ENCODE measurements at regions not wholly inside any gene's neighbourhood (a gene's known extent, or its start where the extent isn't known, plus 50 kb on each side); places are given as distances from the start of the nearest gene placed in this dataset.
"Not testable (repeated sequence)": the region's sequence is repeated elsewhere in the genome, so short reads cannot be mapped to it uniquely, and the experiment has no call there.

- Histone ChIP-seq H3K36me3 (ENCODE audit: insufficient read depth, insufficient read length, low read length) (peaks cover 10% of the 10 kb centered on the region), H3K27me3 (ENCODE audit: insufficient read depth, insufficient read length) (no peaks in the 10 kb centered on the region), H3K9ac (ENCODE audit: insufficient read length, low read depth) (no peak overlapping the region), H3K4me3 (ENCODE audit: insufficient read length, low read depth) (no peak overlapping the region), H3K4me1 (ENCODE audit: insufficient read depth, insufficient read length) (no peaks in the 10 kb centered on the region), H3K9me3 (ENCODE audit: insufficient read depth, low read length) (no peaks in the 10 kb centered on the region)
- no peak for DNase-seq (ENCODE audit: low read depth, low spot score)
- no peak for TF ChIP-seq SUZ12 (IDR thresholded peaks at IDR 0.05; ENCODE audit: extremely low read depth, insufficient read depth, insufficient read length)
- no peak for TF ChIP-seq YY1 (IDR thresholded peaks at IDR 0.05; ENCODE audit: insufficient read depth, insufficient read length)
- TF ChIP-seq ZNF274 (IDR thresholded peaks at IDR 0.05; ENCODE audit: low read depth, low read length) = no peak
These were observed 164.7 kb downstream of the GOLGA6L6 start for GRCh38 chr15:20376872-20377271.

DNA sequence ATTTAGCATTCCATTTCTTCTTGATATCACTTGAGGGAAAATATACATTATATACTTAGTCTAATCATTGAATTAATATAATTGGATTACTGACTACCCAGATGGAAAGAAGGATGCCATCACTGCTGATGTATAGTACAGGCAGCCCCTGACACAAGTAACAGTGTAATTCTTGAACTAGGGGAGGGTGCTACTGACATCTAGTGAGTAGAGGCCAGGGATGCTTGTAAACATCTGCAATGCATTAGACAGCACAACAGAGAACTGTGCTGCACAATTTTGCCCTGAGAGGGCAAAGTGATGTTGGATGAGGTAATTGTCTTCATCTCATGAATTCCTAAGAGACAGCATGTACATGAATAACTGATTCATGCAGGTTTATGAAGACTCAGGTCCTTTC, 169.2 kb downstream of the GOLGA6L6 start:
- not testable (repeated sequence) for H3K27me3 ChIP-seq (ENCODE audit: insufficient read depth, insufficient read length); H3K9ac ChIP-seq (ENCODE audit: insufficient read length, low read depth); H3K4me1 ChIP-seq (ENCODE audit: insufficient read depth, insufficient read length); H3K4me3 ChIP-seq (ENCODE audit: insufficient read length, low read depth); DNase-seq (ENCODE audit: low read depth, low spot score); H3K9me3 ChIP-seq (ENCODE audit: insufficient read depth, low read length); H3K36me3 ChIP-seq (ENCODE audit: insufficient read depth, insufficient read length, low read length)

DNA sequence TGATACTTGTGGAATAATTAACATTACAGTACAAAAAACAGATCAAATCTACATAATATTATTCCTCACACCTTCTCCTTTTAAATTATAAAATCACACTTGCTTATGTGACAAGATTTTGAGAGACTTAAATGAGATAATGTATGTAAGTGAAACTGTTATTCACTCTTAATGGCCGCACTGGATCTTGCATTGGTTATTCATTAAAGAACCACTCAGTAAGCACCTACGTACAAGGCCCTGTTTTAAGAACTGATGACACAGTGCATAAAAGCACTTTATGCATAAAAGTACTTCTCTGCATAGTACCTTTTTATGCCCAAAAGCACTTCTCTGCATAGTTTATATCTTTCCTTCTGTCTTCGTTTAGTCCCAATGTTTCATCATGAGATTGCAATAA, 172.1 kb downstream of the GOLGA6L6 start:
- no peak overlapping the region for H3K4me3 ChIP-seq (ENCODE audit: insufficient read length, low read depth)
- no peaks in the 10 kb centered on the region for H3K9me3 ChIP-seq (ENCODE audit: insufficient read depth, low read length)
- no peak for TF ChIP-seq ZNF274 (IDR thresholded peaks at IDR 0.05; ENCODE audit: low read depth, low read length)
- TF ChIP-seq SUZ12 (IDR thresholded peaks at IDR 0.05; ENCODE audit: extremely low read depth, insufficient read depth, insufficient read length) = no peak
- TF ChIP-seq YY1 (IDR thresholded peaks at IDR 0.05; ENCODE audit: insufficient read depth, insufficient read length) = no peak
- DNase-seq (ENCODE audit: low read depth, low spot score) = no peak
- no peak overlapping the region for H3K9ac ChIP-seq (ENCODE audit: insufficient read length, low read depth)
- no peaks in the 10 kb centered on the region for H3K27me3 ChIP-seq (ENCODE audit: insufficient read depth, insufficient read length)
- no peaks in the 10 kb centered on the region for H3K4me1 ChIP-seq (ENCODE audit: insufficient read depth, insufficient read length)
- no peaks in the 10 kb centered on the region for H3K36me3 ChIP-seq (ENCODE audit: insufficient read depth, insufficient read length, low read length)

DNA sequence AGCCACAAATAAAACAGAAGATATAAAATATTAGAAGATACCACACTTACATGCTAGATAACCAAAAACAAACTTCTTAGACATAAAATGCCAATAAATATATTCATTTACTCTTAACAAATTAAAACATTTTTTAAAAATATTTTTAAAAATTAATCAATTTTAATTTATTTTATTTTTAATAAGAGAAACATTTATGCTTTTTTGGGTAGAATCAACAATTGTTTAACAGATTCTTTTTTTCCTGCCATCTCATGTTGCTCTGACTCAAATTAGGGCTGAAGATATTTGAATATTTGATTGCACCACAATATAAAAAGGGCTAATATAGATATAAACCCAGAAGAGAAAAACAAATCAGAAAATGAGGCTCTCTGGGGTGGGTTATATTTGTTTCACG, 172.6 kb downstream of the GOLGA6L6 start:
- Histone ChIP-seq H3K9ac (ENCODE audit: insufficient read length, low read depth) (no peak overlapping the region), H3K4me1 (ENCODE audit: insufficient read depth, insufficient read length) (no peaks in the 10 kb centered on the region), H3K27me3 (ENCODE audit: insufficient read depth, insufficient read length) (no peaks in the 10 kb centered on the region), H3K9me3 (ENCODE audit: insufficient read depth, low read length) (no peaks in the 10 kb centered on the region), H3K4me3 (ENCODE audit: insufficient read length, low read depth) (no peak overlapping the region), H3K36me3 (ENCODE audit: insufficient read depth, insufficient read length, low read length) (no peaks in the 10 kb centered on the region)
- DNase-seq (ENCODE audit: low read depth, low spot score) = no peak
- no peak for TF ChIP-seq YY1 (IDR thresholded peaks at IDR 0.05; ENCODE audit: insufficient read depth, insufficient read length)
- TF ChIP-seq ZNF274 (IDR thresholded peaks at IDR 0.05; ENCODE audit: low read depth, low read length) = no peak
- TF ChIP-seq SUZ12 (IDR thresholded peaks at IDR 0.05; ENCODE audit: extremely low read depth, insufficient read depth, insufficient read length) = no peak

DNA sequence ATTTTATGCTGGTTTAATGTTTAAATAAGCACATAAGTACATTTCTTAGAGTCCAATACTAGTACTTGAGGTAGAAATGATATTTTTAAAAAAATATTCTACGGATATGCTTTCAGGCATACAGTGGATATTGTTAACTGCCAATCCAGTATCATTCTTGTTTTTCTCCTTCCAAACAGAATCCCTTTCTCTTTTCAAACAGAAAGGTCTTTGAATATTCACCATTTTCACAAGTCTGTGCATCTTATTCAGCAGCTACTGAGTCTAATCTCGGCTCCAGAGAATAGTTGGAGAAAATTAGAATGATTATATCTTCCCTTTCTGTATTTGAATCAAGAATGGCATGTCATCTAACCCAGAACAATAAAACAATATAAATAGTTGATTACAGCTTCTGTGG, 174.5 kb downstream of the GOLGA6L6 start:
- H3K36me3 ChIP-seq (ENCODE audit: insufficient read depth, insufficient read length, low read length) = no peaks in the 10 kb centered on the region
- no peak overlapping the region for H3K4me3 ChIP-seq (ENCODE audit: insufficient read length, low read depth)
- no peak for DNase-seq (ENCODE audit: low read depth, low spot score)
- no peak overlapping the region for H3K9ac ChIP-seq (ENCODE audit: insufficient read length, low read depth)
- no peaks in the 10 kb centered on the region for H3K9me3 ChIP-seq (ENCODE audit: insufficient read depth, low read length)
- no peaks in the 10 kb centered on the region for H3K27me3 ChIP-seq (ENCODE audit: insufficient read depth, insufficient read length)
- no peaks in the 10 kb centered on the region for H3K4me1 ChIP-seq (ENCODE audit: insufficient read depth, insufficient read length)
- TF ChIP-seq YY1 (IDR thresholded peaks at IDR 0.05; ENCODE audit: insufficient read depth, insufficient read length) (no peak), ZNF274 (IDR thresholded peaks at IDR 0.05; ENCODE audit: low read depth, low read length) (no peak), SUZ12 (IDR thresholded peaks at IDR 0.05; ENCODE audit: extremely low read depth, insufficient read depth, insufficient read length) (no peak)

- H3K4me1 ChIP-seq (ENCODE audit: insufficient read depth, insufficient read length); H3K4me3 ChIP-seq (ENCODE audit: insufficient read length, low read depth); H3K27me3 ChIP-seq (ENCODE audit: insufficient read depth, insufficient read length); DNase-seq (ENCODE audit: low read depth, low spot score); H3K36me3 ChIP-seq (ENCODE audit: insufficient read depth, insufficient read length, low read length); H3K9me3 ChIP-seq (ENCODE audit: insufficient read depth, low read length); H3K9ac ChIP-seq (ENCODE audit: insufficient read length, low read depth): not testable (repeated sequence)
These were observed 178.0 kb downstream of the GOLGA6L6 start for GRCh38 chr15:20363591-20363990.

- Histone ChIP-seq H3K4me1 (ENCODE audit: insufficient read depth, insufficient read length) (peaks cover 14% of the 10 kb centered on the region), H3K36me3 (ENCODE audit: insufficient read depth, insufficient read length, low read length) (no peaks in the 10 kb centered on the region), H3K4me3 (ENCODE audit: insufficient read length, low read depth) (no peak overlapping the region), H3K27me3 (ENCODE audit: insufficient read depth, insufficient read length) (no peaks in the 10 kb centered on the region), H3K9ac (ENCODE audit: insufficient read length, low read depth) (no peak overlapping the region), H3K9me3 (ENCODE audit: insufficient read depth, low read length) (no peaks in the 10 kb centered on the region)
- TF ChIP-seq YY1 (IDR thresholded peaks at IDR 0.05; ENCODE audit: insufficient read depth, insufficient read length) (no peak), ZNF274 (IDR thresholded peaks at IDR 0.05; ENCODE audit: low read depth, low read length) (no peak), SUZ12 (IDR thresholded peaks at IDR 0.05; ENCODE audit: extremely low read depth, insufficient read depth, insufficient read length) (no peak)
- no peak for DNase-seq (ENCODE audit: low read depth, low spot score)
These were observed 180.5 kb downstream of the GOLGA6L6 start for GRCh38 chr15:20361091-20361490.

DNA sequence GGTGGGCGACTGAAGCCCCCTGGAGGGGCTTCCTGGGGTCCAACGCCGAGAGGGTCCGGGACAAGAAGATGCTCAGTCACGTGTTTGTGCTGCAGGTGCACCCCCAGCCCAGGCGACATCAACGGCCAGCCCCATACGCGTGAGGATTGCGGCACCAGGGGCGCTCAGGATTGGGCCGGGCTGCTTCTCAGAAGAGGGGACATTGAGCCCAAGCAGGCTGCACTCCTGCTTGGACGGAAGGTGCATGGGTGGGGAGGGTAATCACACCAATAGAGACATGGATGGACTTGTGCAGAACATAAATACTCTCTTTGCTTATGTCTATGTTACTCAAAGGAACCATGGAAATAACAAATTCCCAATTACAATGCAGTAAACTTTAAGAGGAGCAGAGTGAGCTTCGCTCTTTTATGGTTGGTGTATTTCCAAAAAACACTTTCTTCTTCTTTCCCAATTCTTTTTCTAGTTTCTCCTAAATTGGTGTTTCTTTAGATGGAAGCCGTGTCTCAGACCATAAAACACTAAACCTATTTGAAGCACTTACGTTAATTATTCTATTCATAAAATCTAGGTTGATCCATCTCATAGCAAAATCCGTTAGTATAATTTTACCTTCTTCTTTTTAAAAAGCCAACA, 182.7 kb downstream of the GOLGA6L6 start:
- no peak for DNase-seq (ENCODE audit: low read depth, low spot score)
- H3K4me3 ChIP-seq (ENCODE audit: insufficient read length, low read depth) = no peak overlapping the region
- H3K4me1 ChIP-seq (ENCODE audit: insufficient read depth, insufficient read length) = peaks cover 14% of the 10 kb centered on the region
- H3K36me3 ChIP-seq (ENCODE audit: insufficient read depth, insufficient read length, low read length) = no peaks in the 10 kb centered on the region
- no peaks in the 10 kb centered on the region for H3K9me3 ChIP-seq (ENCODE audit: insufficient read depth, low read length)
- peaks cover 11% of the 10 kb centered on the region for H3K27me3 ChIP-seq (ENCODE audit: insufficient read depth, insufficient read length)
- no peak overlapping the region for H3K9ac ChIP-seq (ENCODE audit: insufficient read length, low read depth)
- no peak for TF ChIP-seq SUZ12 (IDR thresholded peaks at IDR 0.05; ENCODE audit: extremely low read depth, insufficient read depth, insufficient read length)
